ENCODE measurements at regions not wholly inside any gene's neighbourhood (a gene's known extent, or its start where the extent isn't known, plus 50 kb on each side); places are given as distances from the start of the nearest gene placed in this dataset.

DNA sequence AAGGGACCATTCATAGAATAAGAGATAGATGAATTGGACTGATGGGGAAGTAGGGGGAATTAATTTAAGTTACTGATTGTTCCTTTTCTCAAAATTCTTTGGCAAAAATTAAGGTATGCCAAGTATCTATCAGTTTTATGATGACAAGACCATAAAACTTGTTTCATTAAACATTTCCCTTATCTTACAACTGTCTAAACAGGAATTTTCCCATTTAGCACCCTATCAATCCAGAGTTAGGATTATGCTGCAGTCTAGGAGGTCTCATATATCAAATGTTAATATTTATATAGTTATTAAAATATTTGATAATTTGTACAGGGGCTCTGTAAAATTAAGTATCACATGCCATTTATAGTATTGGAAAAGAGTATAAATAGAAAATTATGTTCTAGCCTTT is 51.5 kb upstream of the ARID1B start:
- no peak overlapping the region for H3K27ac ChIP-seq (ENCODE audit: low read depth, low read length)

DNA sequence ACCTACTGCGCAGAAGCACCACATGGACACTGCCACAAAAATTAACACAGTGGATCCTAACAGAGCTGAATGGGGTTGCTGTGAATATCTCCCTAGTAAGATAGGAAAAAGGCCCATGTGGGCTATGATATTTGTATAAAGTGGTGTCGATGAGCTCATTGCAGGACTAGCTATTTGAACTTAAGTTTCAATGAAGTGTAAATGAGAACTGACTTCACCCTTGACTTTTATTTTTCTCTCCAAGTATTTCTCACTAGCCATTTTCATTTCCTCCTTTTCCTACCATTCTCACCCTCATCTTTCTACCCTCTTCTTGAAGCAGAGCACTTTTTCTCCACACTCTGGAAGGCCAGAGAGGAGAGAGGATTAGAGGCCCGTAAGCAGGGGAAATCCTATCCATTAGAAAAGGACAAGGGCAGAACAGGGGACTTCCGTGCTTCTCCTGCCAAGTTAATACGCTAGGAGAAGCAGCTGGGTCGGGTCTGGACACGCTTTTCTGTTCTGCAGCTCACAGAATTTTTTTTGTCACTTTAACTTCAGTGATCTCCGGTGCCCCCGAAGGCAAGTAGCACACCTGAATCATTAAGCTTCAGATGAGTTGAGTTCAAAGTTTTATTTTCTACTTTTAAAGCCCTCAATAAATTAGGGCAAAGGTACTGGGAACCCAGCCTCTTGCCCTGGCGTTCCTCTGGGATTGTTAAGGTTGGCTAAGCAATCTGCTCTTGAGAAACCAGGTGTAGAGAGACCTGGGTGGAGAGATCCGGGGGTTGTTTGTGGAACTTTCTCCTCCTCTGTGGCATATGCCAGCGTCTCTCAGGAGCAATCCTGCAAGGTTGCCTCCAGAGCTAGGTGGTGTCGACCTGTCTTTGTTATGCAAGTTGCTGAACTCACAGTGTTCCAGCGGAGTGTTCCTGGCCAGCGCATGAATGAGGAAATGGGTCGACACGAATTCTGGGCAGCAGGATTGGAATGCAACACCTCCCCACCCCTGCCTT is 56.2 kb upstream of the ARID1B start:
- 20 to 57% (median 42%) methylated on average over 17 of the region's 17 CpGs for WGBS, 3 donors

DNA sequence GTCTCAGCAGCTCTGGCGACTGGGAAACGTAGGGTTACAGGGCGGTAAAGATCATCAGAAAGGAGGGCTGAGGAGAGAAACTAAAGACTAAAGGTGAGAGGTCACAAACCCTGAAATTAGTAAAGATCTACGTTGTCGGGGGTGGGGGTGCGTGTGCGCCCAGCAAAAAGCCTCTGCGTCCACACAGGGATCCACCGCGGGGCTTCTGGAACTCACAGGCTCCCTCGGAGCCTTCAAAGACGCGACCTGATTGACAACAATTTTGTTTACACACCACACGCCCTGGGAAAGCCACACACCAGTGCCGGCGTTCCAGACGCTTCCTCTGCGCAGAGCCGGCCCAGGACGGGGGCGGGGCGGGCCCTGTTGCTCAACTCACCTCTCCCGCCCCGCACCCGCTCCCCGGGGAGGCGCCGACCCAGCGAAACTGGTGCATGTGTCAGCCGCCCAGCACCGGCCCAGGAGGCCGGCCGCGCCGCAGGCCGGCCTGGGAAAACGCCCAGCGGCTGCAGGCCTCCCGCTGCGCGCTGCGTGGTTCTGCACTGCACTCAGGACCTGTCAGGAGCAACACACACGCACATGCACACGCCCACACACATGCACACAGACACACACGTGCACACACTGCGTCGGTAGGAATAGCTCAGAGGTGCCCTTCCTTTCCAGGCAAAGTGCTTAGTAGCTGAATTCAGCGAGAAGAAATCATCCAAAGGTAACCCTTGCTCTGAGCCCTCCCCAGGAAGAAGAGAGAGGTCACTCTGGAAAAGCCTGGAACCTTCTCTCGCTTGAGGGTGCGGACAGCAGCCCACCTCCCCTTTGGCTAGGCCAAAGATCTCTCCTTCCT is 57.2 kb upstream of the ARID1B start:
- WGBS, 3 donors: 6 to 7% (median 7%) methylated on average over 48 to 50 of the region's 50 CpGs
- peak overlapping the region; percentile 9 for H3K27ac ChIP-seq (ENCODE audit: low read depth, low read length)

More for the DNA sequence above, 56.2 kb upstream of the ARID1B start:
- no peak overlapping the region for H3K27ac ChIP-seq (ENCODE audit: low read depth, low read length)

DNA sequence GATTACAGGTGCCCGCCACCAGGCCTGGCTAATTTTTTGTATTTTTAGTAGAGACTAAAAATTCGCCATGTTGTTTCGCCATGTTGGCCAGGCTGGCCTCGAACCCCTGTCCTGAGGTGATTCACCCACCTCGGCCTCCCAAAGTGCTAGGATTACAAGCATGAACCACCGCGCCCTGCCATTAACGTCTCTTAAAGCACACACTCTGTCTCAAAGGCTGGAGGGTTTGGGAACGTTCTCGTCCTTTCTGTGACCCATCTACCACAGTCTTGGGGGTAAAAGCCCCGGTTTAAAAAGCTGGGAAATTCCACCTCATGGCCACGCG is 57.8 kb upstream of the ARID1B start:
- no peak overlapping the region for H3K27ac ChIP-seq (ENCODE audit: low read depth, low read length)
- 66 to 67% (median 67%) methylated on average over 13 of the region's 13 CpGs for WGBS, 3 donors

DNA sequence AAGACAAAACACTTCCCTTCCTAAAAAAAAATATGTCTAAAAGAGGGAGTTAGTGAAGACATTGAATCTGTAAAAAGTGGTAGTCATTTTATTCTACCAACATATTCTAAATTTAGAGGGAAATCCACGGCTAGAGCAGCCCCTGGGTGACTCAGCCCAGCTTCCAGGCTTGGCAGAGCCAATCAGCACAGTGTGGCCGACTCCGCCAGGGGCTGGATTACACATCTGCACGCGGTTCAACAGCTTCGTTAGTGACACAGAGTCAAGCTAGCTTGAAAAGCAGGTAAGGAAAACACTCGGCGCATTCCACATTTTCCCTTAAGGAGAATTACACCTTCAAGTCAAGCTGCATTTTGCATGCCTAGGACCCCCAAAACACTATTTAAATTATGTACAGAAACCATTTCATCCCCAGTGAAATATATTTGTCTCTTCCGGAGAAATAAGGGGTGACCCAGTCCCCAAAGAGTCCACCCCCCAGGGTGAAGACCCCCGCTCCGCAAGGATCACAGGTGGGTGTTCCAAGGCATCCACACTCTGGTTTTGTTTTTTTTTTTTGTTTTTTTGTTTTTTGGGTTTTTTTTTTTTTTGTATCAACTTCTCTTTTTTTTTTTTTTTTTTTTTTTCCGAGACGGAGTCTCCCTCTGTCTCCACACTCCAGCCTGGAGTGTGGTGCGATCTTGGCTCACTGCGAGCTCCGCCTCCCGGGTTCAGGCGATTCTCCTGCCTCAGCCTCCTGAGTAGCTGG is 58.4 kb upstream of the ARID1B start:
- no peak overlapping the region for H3K27ac ChIP-seq (ENCODE audit: low read depth, low read length)
- 89 to 91% (median 90%) methylated on average over 18 of the region's 18 CpGs for WGBS, 3 donors

DNA sequence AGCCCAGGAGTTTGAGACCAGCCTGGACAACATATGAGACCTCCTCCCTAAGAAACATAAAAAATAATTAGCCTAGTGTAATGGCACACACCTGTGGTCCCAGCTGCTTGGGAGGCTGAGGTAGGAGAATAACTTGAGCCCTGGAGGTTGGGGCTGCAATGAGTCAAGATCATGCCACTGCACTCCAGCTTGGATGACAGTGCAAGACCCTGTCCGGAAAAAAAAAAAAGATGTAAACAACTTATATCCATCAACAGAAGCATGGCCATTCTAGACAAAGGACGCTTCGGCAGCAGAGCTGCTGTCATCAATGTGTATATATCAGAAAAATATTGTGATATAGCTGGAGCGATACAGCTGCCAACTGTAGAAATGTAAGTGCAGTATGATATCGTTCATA is 59.6 kb upstream of the ARID1B start:
- no peak overlapping the region for H3K27ac ChIP-seq (ENCODE audit: low read depth, low read length)
- 86 to 95% (median 95%) methylated on average over 5 of the region's 5 CpGs for WGBS, 3 donors

DNA sequence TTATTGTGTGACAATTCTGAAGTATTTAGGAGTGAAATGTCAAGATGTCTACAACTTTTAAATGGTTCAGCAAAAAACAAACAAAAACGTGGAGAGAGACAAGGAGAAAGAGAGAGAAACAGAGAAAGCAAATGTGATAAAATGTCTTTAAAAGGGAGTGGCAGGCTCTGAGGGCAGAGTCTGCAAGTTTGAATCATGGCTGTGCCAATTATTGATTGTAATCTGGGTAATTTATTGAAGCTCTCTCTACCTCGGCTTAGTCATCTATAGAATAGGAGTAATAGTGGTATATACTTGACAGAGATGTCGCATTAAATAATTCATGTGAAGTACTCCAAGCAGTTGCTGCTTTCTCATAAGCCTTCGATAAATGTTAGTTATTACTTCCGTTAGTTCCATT is 61.3 kb upstream of the ARID1B start:
- whole genome bisulfite sequencing, 3 donors: 68 to 86% (median 83%) methylated on average over 5 of the region's 5 CpGs

DNA sequence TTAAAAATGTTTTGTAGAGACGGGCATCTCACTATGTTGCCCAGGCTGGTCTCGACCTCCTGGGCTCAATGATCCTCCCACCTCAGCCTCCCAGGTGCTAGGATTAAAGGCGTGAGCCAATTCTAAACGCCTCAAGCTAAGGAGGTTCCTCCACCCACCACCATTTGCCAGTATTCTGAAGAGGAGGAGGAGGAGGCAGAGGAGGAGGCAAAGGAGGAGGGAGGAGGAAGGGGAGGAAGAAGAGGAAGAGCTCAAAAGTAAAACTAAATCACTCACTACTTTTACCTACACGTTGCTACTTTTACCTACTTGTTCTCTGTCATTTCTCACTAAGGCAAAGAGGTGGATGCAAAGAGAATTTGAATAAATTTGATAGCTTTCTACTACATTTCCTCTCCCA is 63.6 kb upstream of the ARID1B start:
- no peak overlapping the region for H3K27ac ChIP-seq (ENCODE audit: low read depth, low read length)
- WGBS, 3 donors: 81 to 86% (median 84%) methylated on average over 5 of the region's 5 CpGs

More for the DNA sequence above, 61.3 kb upstream of the ARID1B start:
- no peak overlapping the region for H3K27ac ChIP-seq (ENCODE audit: low read depth, low read length)

DNA sequence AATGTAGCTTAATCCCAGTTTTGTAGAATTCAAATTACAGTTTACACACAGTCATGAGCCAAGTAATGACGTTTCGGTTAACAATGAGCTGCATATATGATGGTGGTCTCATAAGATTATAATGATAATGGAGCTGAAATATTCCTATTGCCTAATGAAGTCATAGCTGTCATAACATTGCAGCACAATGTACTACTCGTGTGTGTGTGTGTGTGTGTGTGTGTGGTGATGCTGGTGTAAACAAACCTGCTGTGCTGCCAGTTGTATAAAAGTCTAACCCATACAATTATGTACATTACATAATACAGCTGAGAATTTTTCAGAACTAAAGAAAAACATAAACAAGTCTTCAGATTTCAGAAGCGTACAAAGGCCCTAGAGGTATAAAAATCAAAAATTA is 66.7 kb upstream of the ARID1B start:
- WGBS, 3 donors: 80 to 83% (median 82%) methylated on average over 4 of the region's 4 CpGs
- H3K27ac ChIP-seq (ENCODE audit: low read depth, low read length): no peak overlapping the region

DNA sequence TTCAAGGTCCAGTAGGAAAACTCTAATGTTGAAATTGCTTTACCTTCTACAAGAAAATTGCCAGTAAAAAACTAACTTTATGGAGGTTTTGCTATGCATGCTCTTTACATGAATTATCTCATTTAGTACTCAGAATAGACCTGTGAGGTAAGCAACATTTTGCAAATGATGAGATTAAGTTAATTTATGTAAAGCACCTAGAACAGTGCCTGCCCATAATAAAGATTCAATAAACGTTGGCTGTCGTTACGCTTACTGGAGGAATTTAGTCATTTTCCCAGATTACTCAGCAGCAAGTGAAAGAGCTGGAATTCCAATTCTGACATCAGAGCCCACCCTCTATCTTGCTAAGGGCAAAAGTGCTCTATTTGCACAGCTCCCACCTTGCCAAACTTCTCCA is 69.4 kb upstream of the ARID1B start:
- H3K27ac ChIP-seq (ENCODE audit: low read depth, low read length): no peak overlapping the region
- WGBS, 3 donors: 82 to 87% (median 86%) methylated on average over 3 of the region's 3 CpGs

DNA sequence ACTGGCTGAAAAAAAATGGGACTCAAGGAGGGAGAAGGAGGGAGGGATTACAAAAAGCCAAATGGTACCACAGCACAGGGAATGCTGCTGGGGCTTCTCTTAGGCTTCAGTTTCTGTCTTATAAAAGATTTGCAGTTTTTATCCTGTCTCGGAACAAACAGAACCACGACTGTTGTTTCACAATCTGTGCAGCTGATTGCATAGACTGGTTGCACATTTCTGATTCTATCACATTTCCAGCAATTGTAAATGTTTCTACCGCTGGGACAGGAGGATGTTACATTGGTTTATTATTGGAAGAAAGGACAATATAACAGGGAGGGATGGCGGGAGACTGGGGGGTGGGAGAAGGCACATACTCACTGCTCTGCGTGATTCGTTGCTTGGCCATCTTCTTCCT is 73.5 kb upstream of the ARID1B start:
- H3K27ac ChIP-seq (ENCODE audit: low read depth, low read length): no peak overlapping the region
- WGBS, 3 donors: 41 to 58% (median 57%) methylated on average over 6 of the region's 6 CpGs

DNA sequence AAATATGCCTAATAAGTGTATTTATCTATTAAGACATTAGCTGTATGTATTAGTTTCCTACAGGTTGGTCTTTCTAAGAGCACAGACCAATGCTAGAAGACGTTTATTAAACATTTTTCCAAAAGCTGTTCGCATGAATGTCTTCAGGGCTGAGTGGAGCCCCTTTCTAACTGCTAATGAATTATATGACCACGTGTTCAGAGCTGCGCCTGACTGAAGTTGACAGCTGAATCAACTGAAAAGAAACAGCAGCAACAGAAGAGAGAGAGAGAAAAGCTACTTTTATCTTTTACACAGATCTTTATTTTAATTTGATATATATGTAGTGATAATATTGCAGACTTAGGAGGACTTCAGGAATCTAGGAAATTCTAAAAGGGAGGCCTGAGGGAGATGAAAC is 75.2 kb upstream of the ARID1B start:
- H3K27ac ChIP-seq (ENCODE audit: low read depth, low read length): no peak overlapping the region
- WGBS, 3 donors: 58 to 82% (median 78%) methylated on average over 4 of the region's 4 CpGs

DNA sequence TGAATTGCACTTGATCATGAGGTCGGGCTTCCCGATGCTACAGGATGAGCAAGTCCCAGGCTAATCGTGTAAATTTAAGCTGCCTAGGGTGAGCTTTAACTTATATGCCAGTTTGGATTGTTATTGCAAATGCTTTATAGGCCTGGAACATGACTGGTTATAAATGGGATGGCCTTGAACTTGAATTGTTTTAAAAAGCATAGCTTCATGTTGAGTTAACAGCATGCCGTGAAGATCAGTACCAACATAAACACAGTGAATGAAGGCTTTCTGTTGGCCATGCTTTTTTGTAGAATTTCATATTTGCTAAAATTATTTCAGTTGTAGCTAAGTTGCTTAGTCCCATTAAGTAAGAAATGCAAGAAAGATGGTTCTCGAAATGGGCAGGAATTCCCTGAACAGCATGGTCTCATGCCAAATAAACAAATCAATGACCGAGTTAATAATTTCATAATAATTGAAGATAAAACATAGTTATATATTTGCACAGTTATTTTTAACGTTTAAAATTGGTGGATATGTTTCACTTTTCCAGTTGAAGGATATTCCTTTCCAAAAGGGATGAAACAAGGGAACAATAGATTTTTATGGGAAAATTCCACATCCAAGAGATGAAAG is 76.6 kb upstream of the ARID1B start:
- H3K27ac ChIP-seq (ENCODE audit: low read depth, low read length): no peak overlapping the region
- WGBS, 3 donors: 53 to 91% (median 87%) methylated on average over 7 of the region's 7 CpGs

DNA sequence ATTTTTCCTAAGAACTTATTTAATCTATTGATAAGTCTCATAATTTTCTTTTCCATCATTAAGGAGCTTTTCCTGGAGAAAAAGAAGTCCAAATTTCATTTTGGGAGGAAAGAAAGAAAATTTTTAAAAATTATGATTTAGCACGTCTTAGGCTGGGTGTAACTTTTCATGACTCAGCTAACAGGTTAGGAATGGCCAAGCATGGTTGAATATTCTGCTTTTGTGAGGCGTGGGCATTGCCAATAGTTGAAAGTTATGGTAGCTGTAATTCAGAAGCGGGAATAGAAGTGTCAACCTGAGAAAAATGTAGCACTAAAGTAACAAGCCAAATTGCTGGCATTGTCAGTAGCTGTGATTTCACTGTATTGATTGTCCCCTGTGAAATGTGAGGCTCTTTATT is 77.2 kb upstream of the ARID1B start:
- H3K27ac ChIP-seq (ENCODE audit: low read depth, low read length): no peak overlapping the region
- 83 to 93% (median 90%) methylated on average over 3 of the region's 3 CpGs for WGBS, 3 donors

DNA sequence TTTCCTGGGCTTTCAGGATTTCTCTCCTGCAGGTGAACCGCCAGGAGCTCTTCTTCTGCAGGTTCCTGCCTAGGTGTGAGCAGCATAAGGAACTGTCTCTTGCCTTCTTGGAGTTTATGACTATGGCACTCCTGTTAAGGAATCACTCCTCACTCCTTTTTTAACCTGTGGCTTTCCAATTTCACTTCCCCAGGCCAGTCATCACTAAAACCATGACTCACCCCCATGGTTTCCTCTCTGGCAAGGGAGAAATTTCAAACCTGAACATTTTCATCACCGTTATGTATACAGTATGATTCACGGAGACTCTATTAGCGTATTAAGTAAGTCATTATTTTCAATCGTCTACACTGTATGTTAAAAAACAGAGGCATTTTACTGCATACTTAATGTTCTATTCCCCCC is 78.2 kb upstream of the ARID1B start:
- WGBS, 3 donors: 72 to 90% (median 76%) methylated on average over 5 of the region's 5 CpGs
- no peak overlapping the region for H3K27ac ChIP-seq (ENCODE audit: low read depth, low read length)

DNA sequence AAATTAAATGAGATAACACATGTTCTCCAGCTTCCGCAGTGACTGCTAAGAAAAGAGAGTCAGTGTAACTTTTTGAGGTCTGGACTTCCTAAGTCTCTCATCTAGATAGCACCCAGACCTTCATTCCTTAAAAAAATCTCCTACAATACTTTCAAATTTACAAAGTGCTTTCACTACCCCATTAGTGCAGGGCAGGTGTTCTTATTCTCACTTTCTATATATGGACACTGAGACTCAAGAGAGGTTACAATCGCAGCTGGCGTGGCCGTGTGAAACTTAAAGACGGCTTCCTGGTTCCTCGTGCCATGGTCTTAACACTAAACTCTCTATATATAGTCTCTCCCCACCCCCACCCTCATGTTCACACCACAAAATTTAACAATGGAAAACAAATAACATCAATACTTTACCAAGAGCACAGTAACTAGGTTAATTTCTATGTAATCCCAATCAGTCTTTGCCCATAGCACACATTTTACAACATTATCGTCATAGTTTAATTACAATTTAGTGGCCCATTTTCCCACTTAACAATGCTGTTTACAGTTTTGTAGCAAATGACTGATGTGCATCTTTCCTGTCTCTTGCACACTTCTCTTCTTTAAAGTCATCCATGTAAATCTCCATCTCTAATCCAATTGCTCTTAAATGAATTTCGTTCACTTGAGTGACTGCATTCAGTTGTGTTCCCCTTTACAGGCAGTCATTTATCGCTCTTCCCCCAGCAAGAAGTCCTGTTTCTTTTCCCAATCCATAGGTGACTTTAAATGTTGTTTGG is 78.8 kb upstream of the ARID1B start:
- 58 to 86% (median 82%) methylated on average over 9 of the region's 9 CpGs for WGBS, 3 donors
- H3K27ac ChIP-seq (ENCODE audit: low read depth, low read length): no peak overlapping the region

DNA sequence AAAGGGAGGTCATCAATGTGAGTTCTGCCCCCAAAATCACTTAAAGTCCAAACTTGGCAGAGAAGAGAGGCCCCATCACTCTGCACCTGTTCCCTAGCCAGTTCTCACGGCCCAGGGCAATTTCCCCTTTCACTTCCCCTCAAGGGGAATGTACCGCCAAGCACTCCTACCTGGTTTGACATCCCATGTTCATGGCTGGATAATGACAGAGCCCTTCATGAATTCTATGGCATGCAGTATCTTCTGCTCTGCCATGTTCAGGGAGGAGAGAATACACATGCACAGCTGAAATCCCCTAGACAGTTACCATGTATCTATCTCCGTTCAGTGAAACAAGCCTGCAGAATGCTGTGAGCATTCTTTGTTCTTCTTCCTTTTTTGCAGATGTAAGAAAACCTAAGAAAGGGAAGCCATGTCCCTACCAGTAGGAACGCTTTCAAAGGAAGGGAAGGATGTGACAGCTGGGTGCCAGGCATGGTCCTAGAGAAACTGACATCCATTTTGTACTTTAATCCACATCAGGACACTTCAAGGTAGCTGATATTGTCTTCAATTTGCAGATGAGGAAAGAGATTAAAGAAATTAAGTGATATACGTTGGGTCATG is 79.8 kb upstream of the ARID1B start:
- 48 to 83% (median 49%) methylated on average over 5 of the region's 5 CpGs for WGBS, 3 donors

More for the DNA sequence above, 79.8 kb upstream of the ARID1B start:
- no peak overlapping the region for H3K27ac ChIP-seq (ENCODE audit: low read depth, low read length)
